H9 (cell line): ENCODE measurements at regions not wholly inside any gene's neighbourhood (a gene's known extent, or its start where the extent isn't known, plus 50 kb on each side); places are given as distances from the start of the nearest gene placed in this dataset.

ENCODE experiments used
- DNase-seq: peaks from one replicate; pipeline ENCODE4 v3.0.0-alpha.2; 2017
- H2AFZ ChIP-seq: one replicate; pipeline ENCODE4 v1.6.1; 2013; ENCODE audit warnings: mild to moderate bottlenecking, low read length, control low read depth, moderate library complexity
- H2AK5ac ChIP-seq: 2 replicates; pipeline ENCODE4 v1.6.1; 2013; ENCODE audit warnings: low read length, control low read depth, mixed read lengths; ENCODE audit not compliant: insufficient read length
- H2BK120ac ChIP-seq: one replicate; pipeline ENCODE4 v1.6.1; 2013; ENCODE audit warnings: low read depth, mild to moderate bottlenecking, low read length, control low read depth, inconsistent platforms; ENCODE audit not compliant: poor library complexity, severe bottlenecking
- H2BK12ac ChIP-seq: 2 replicates; pipeline ENCODE4 v1.6.1; 2013; ENCODE audit warnings: low read length, control low read depth, mixed read lengths, low read depth; ENCODE audit not compliant: insufficient read length
- H2BK15ac ChIP-seq: 2 replicates; pipeline ENCODE4 v1.6.1; 2013; ENCODE audit warnings: low read depth, low read length, control low read depth
- H2BK20ac ChIP-seq: one replicate; pipeline ENCODE4 v1.6.1; 2013; ENCODE audit warnings: low read depth, mild to moderate bottlenecking, low read length, control low read depth, inconsistent platforms; ENCODE audit not compliant: poor library complexity, severe bottlenecking
- H2BK5ac ChIP-seq: 2 replicates; pipeline ENCODE4 v1.6.1; 2013; ENCODE audit warnings: low read length, control low read depth, mixed read lengths; ENCODE audit not compliant: insufficient read length
- H3K14ac ChIP-seq: 2 replicates; pipeline ENCODE4 v1.6.1; 2013; ENCODE audit warnings: low read length, control low read depth; ENCODE audit not compliant: insufficient read depth
- H3K18ac ChIP-seq: 2 replicates; pipeline ENCODE4 v1.6.1; 2013; ENCODE audit warnings: low read depth, mild to moderate bottlenecking, mixed read lengths, low read length, control low read depth; ENCODE audit not compliant: insufficient read length
- H3K23ac ChIP-seq: 2 replicates; pipeline ENCODE4 v1.6.1; 2013; ENCODE audit warnings: low read length, control low read depth, mixed read lengths, low read depth; ENCODE audit not compliant: insufficient read length
- H3K23me2 ChIP-seq: 2 replicates; pipeline ENCODE4 v1.6.1; 2013; ENCODE audit warnings: low read depth, mild to moderate bottlenecking, mixed read lengths, low read length, control low read depth; ENCODE audit not compliant: insufficient read length, poor library complexity, severe bottlenecking
- H3K27ac ChIP-seq: 2 replicates; pipeline ENCODE4 v1.5.1; 2013; ENCODE audit warnings: low read length, control low read depth, mixed read lengths, low read depth; ENCODE audit not compliant: insufficient read length
- H3K27me3 ChIP-seq: 2 replicates; pipeline ENCODE4 v1.6.1; 2013; ENCODE audit warnings: low read length, control low read depth, inconsistent platforms; ENCODE audit not compliant: insufficient read depth
- H3K4ac ChIP-seq: 2 replicates; pipeline ENCODE4 v1.6.1; 2013; ENCODE audit warnings: low read depth, mild to moderate bottlenecking, control low read depth, inconsistent platforms, low read length, moderate library complexity
- H3K4me1 ChIP-seq: 2 replicates; pipeline ENCODE4 v1.6.1; 2013; ENCODE audit warnings: low read length, control low read depth, inconsistent platforms; ENCODE audit not compliant: insufficient read depth
- H3K4me2 ChIP-seq: 2 replicates; pipeline ENCODE4 v1.6.1; 2013; ENCODE audit warnings: low read length, control low read depth, mixed read lengths; ENCODE audit not compliant: insufficient read length, insufficient read depth
- H3K56ac ChIP-seq: 2 replicates; pipeline ENCODE4 v1.6.1; 2013; ENCODE audit warnings: low read depth, mild to moderate bottlenecking, mixed read lengths, low read length, control low read depth; ENCODE audit not compliant: insufficient read length
- H3K79me1 ChIP-seq: 2 replicates; pipeline ENCODE4 v1.6.1; 2013; ENCODE audit warnings: low read depth, mild to moderate bottlenecking, moderate library complexity, low read length, control low read depth, inconsistent platforms; ENCODE audit not compliant: insufficient read depth, poor library complexity, severe bottlenecking
- H3K79me2 ChIP-seq: 2 replicates; pipeline ENCODE4 v1.6.1; 2013; ENCODE audit warnings: low read length, control low read depth, inconsistent platforms; ENCODE audit not compliant: insufficient read depth
- H3K9ac ChIP-seq: 2 replicates; pipeline ENCODE4 v1.6.1; 2013; ENCODE audit warnings: low read length, control low read depth, mixed read lengths; ENCODE audit not compliant: insufficient read length; ENCODE audit errors: extremely low read depth
- H3K9me3 ChIP-seq: one replicate; pipeline ENCODE4 v1.6.1; 2013; ENCODE audit warnings: low read depth, low read length, inconsistent platforms; ENCODE audit not compliant: control insufficient read depth
- H3T11ph ChIP-seq: one replicate; pipeline ENCODE4 v1.6.1; 2013; ENCODE audit warnings: mild to moderate bottlenecking, low read length, control low read depth, inconsistent platforms
- H4K20me1 ChIP-seq: one replicate; pipeline ENCODE4 v1.6.1; 2013; ENCODE audit not compliant: control insufficient read depth, insufficient read length, insufficient read depth
- H4K5ac ChIP-seq: 2 replicates; pipeline ENCODE4 v1.6.1; 2013; ENCODE audit warnings: low read depth, mild to moderate bottlenecking, mixed read lengths, low read length, control low read depth; ENCODE audit not compliant: insufficient read length
- H4K8ac ChIP-seq: replicated peaks from 2 replicates; pipeline ENCODE4 v1.6.1; 2013; ENCODE audit warnings: low read length, control low read depth, mixed read lengths, low read depth; ENCODE audit not compliant: insufficient read length
- H4K91ac ChIP-seq: 2 replicates; pipeline ENCODE4 v1.6.1; 2013; ENCODE audit warnings: low read depth, mild to moderate bottlenecking, moderate library complexity, mixed read lengths, low read length, control low read depth; ENCODE audit not compliant: insufficient read length
- H3K27ac Mint-ChIP-seq, 3 experiments: 2 replicates in 2 of 3; 3 replicates in 1 of 3; pipeline ENCODE4 v1.8.0; 2020 to 2021; ENCODE audit warnings: mixed read lengths in 3 of 3, mild to moderate bottlenecking in 1 of 3, moderate library complexity in 1 of 3
- H3K27me3 Mint-ChIP-seq: 2 replicates; pipeline ENCODE4 v1.8.0; 2021; ENCODE audit warnings: low read depth, mild to moderate bottlenecking, moderate library complexity, mixed read lengths
- H3K36me3 Mint-ChIP-seq, 3 experiments: 2 replicates in 2 of 3; 3 replicates in 1 of 3; pipeline ENCODE4 v1.8.0; 2020 to 2021; ENCODE audit warnings: low read depth in 3 of 3, mixed read lengths in 3 of 3; ENCODE audit not compliant: insufficient read depth in 1 of 3
- H3K4me1 Mint-ChIP-seq, 2 experiments: 2 replicates each; pipeline ENCODE4 v1.8.0; 2020; ENCODE audit warnings: mixed read lengths in 2 of 2
- H3K4me3 Mint-ChIP-seq, 2 experiments: 2 replicates in 1 of 2; 3 replicates in 1 of 2; pipeline ENCODE4 v1.8.0; 2020 to 2021; ENCODE audit warnings: mild to moderate bottlenecking in 2 of 2, mixed read lengths in 2 of 2, moderate library complexity in 1 of 2
- H3K9me3 Mint-ChIP-seq, 2 experiments: 2 replicates in 1 of 2; 3 replicates in 1 of 2; pipeline ENCODE4 v1.8.0; 2020; ENCODE audit warnings: mild to moderate bottlenecking in 2 of 2, mixed read lengths in 2 of 2, moderate library complexity in 1 of 2
- CTCF ChIP-seq: fragments of 200-600 bp; sonication (generic); conservative IDR thresholded peaks from 3 replicates; pipeline ENCODE4 v1.8.0; 2021; ENCODE audit warnings: antibody characterized with exemption, mild to moderate bottlenecking
- WGBS: extraction: QIAGEN DNeasy Blood & Tissue Kit; methylation state at CpG from one replicate; pipeline ENCODE4 v1.1.7; 2013; ENCODE audit warnings: missing lambda C conversion rate, low lambda C conversion rate, mixed read lengths; ENCODE audit not compliant: insufficient read length; ENCODE audit errors: extremely low coverage; 5-methylcytosine and 5-hydroxymethylcytosine counted together

GRCh38 chr4:111811661-111812060 lies 333.6 kb upstream of the FAM241A start:
- no peak overlapping the region for H2BK120ac ChIP-seq
- H3K18ac ChIP-seq, result no peak overlapping the region
- Mint-ChIP-seq H3K9me3 (peaks cover 3 to 11% of the 10 kb centered on the region in 2 experiments), H3K27ac (no peak overlapping the region), H3K4me1 (peaks cover 20 to 26% of the 10 kb centered on the region in 2 experiments), H3K4me3 (no peak overlapping the region), H3K27me3 (peaks cover 74% of the 10 kb centered on the region), H3K36me3 (peaks cover 2 to 3% (median 2%) of the 10 kb centered on the region in 3 experiments; a peak in 5 of 7 replicates)
- no peak overlapping the region for H2AK5ac ChIP-seq
- H3K4me1 ChIP-seq, result no peaks in the 10 kb centered on the region; the same call in 1 of the 2 replicates
- H3K23me2 ChIP-seq, result no peaks in the 10 kb centered on the region
- DNase-seq, result no peak
- H3K56ac ChIP-seq, result no peak overlapping the region
- no peaks in the 10 kb centered on the region for H4K20me1 ChIP-seq
- H2BK5ac ChIP-seq, result no peak overlapping the region
- H3K79me1 ChIP-seq, result no peaks in the 10 kb centered on the region
- peaks cover 4% of the 10 kb centered on the region for H3K9me3 ChIP-seq
- no peak overlapping the region for H3K27ac ChIP-seq
- no peak overlapping the region for H3K23ac ChIP-seq
- no peak overlapping the region for H2BK15ac ChIP-seq
- no peak overlapping the region for H3K14ac ChIP-seq
- no peak overlapping the region for H3K4me2 ChIP-seq
- no peak overlapping the region for H2AFZ ChIP-seq
- WGBS, result no CpG with 5 or more reads among the region's 2 CpGs
- no peak overlapping the region for H2BK20ac ChIP-seq
- H3K27me3 ChIP-seq, result peaks cover 15% of the 10 kb centered on the region; the same call in 1 of the 2 replicates
- no peak overlapping the region for H3T11ph ChIP-seq
- H4K5ac ChIP-seq, result no peak overlapping the region
- TF ChIP-seq CTCF, result no peak
- H3K79me2 ChIP-seq, result no peaks in the 10 kb centered on the region
- no peak overlapping the region for H4K91ac ChIP-seq
- H2BK12ac ChIP-seq, result no peak overlapping the region
- H4K8ac ChIP-seq, result no peak overlapping the region
- H3K9ac ChIP-seq, result no peak overlapping the region
- H3K4ac ChIP-seq, result no peak overlapping the region
